ENCODE measurements at regions not wholly inside any gene's neighbourhood (a gene's known extent, or its start where the extent isn't known, plus 50 kb on each side); places are given as distances from the start of the nearest gene placed in this dataset.

DNA sequence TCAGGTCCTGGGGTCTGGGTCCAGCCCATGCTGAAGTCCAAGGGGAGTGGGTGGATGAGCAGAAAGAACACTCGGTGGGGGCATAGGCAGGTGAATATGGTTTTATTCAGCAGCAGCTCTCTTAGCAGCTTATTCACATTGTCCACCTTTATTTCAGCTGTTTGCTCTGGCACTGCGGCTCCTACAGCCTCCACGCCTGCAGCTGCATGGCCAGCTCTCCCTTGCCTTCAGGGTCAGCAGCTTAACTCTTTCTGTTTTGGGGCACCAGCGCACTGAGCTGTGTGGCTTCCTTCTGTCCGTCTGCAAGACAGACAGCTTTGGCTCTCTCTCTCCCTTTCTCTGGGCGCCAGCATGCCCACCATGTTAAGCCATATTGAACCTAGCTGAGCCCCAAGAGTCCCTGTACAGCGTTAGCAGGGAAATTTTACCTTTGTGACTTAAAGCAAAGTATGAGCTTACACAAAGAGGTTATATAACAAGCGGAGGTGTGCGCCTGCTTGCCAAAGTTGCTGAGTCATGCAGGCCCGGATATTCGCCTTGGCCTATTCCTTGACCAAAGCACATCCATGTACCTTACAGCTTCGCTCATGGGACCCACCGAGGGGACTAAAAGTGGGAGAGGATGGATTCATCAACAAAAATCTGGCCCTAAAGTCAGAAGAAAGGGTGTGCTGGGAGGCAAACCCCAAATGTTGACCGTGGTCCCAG lies 170.1 kb upstream of the PFN2 start:
- no peak for TF ChIP-seq CTCF (IDR thresholded peaks at IDR 0.05)
- TF ChIP-seq POLR2A (IDR thresholded peaks at IDR 0.05) = no peak
